Stimulated activated naive CD8-positive, alpha-beta T cell treated with anti-CD3 and anti-CD28 coated beads, Interleukin-15, amount 100 ng/mL, for 72 hours (primary cell): ENCODE measurements at regions not wholly inside any gene's neighbourhood (a gene's known extent, or its start where the extent isn't known, plus 50 kb on each side); places are given as distances from the start of the nearest gene placed in this dataset.

Source experiments
- ATAC-seq: fragments of 150-1000 bp; cut with Tn5 transposase; 2 replicates; pipeline ENCODE4 v1.10.0; 2021; ENCODE audit warnings: mild to moderate bottlenecking, moderate library complexity
- DNase-seq, 2 donors: peaks; one replicate each; pipeline ENCODE4 v3.0.0; 2021 to 2022
- H3K27ac Mint-ChIP-seq, 2 donors: one replicate each; pipeline ENCODE4 v1.8.0; 2022; ENCODE audit warnings: mild to moderate bottlenecking in 2 of 2, mixed read lengths in 2 of 2, moderate library complexity in 2 of 2
- H3K27me3 Mint-ChIP-seq: one replicate; pipeline ENCODE4 v1.8.0; 2022; ENCODE audit warnings: mixed read lengths
- H3K4me1 Mint-ChIP-seq: one replicate; pipeline ENCODE4 v1.8.0; 2022; ENCODE audit warnings: mild to moderate bottlenecking, mixed read lengths
- H3K4me3 Mint-ChIP-seq, 2 donors: one replicate each; pipeline ENCODE4 v1.8.0; 2022; ENCODE audit warnings: mild to moderate bottlenecking in 2 of 2, mixed read lengths in 2 of 2, moderate library complexity in 1 of 2
- H3K9me3 Mint-ChIP-seq, 2 donors: one replicate each; pipeline ENCODE4 v1.8.0; 2022; ENCODE audit warnings: mixed read lengths in 2 of 2

GRCh38 chr10:63884426-63884825, 363.2 kb downstream of the REEP3 start:
- Mint-ChIP-seq H3K27me3 (peaks cover 5% of the 10 kb centered on the region), H3K27ac (no peak overlapping the region), H3K4me1 (no peaks in the 10 kb centered on the region), H3K4me3 (no peak overlapping the region), H3K9me3 (no peaks in the 10 kb centered on the region)
- ATAC-seq: no peak
- no peak for DNase-seq

DNA sequence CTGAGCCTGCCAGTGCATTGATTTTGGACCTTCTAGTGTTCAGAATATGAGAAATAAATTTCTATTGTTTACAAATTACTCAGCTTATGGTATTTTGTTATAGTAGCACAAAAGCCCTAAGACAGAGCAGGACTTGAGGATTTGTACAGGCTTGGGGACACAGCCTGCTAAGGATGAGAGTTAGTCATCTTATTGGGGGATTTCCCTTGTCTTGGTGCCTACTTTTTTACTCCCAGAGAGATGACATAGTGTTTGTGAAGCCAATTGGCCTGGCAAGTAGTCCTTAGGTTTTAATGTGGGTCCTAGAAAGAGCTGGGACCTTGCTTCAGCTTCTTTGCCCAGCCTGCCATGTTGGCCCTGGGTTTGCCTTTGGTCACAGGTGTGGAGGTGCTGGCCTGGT, 364.0 kb downstream of the REEP3 start:
- H3K9me3 Mint-ChIP-seq: no peaks in the 10 kb centered on the region
- no peak overlapping the region for H3K4me3 Mint-ChIP-seq
- no peaks in the 10 kb centered on the region for H3K4me1 Mint-ChIP-seq
- DNase-seq: no peak
- no peak overlapping the region for H3K27ac Mint-ChIP-seq
- no peak for ATAC-seq
- no peaks in the 10 kb centered on the region for H3K27me3 Mint-ChIP-seq

- no peak overlapping the region for H3K27ac Mint-ChIP-seq
- DNase-seq: no peak
- no peaks in the 10 kb centered on the region for H3K4me1 Mint-ChIP-seq
Measured at GRCh38 chr10:63886281-63887022, 365.3 kb downstream of the REEP3 start.

DNA sequence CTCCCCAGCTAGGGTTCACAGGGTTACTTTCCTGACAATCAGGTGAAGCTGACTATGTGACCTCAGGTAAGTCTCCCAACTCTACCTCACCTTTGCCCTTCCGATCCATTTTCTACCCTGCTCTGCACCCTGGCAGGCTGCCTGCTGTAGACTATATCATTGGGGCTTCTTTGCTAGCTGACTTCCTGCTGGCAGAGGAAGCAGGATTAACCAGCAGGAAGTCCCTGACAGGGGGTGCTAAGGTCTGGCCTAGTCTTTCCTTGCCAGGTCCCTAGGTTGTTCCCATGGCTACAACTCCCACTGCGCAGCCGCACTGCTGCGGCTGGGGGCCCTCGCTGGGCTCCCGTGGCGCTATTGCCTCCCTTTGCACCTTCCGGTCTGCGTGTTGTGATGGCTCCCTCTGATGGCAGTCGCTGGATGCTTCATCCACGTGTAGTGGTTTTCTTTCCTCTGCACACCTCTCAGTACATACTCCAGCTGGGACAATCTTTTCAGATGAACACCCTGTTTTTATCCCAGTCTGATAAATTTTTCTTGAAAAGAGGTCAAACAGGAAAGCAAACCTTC, 365.9 kb downstream of the REEP3 start:
- H3K27ac Mint-ChIP-seq: no peak overlapping the region
- H3K9me3 Mint-ChIP-seq: no peaks in the 10 kb centered on the region
- no peak overlapping the region for H3K4me3 Mint-ChIP-seq
- no peak for ATAC-seq
- H3K27me3 Mint-ChIP-seq: no peaks in the 10 kb centered on the region
- H3K4me1 Mint-ChIP-seq: no peaks in the 10 kb centered on the region
- DNase-seq: no peak

More at GRCh38 chr10:63886281-63887022, 365.3 kb downstream of the REEP3 start:
- Mint-ChIP-seq H3K27me3 (no peaks in the 10 kb centered on the region), H3K9me3 (no peaks in the 10 kb centered on the region), H3K4me3 (no peak overlapping the region)
- ATAC-seq: no peak

DNA sequence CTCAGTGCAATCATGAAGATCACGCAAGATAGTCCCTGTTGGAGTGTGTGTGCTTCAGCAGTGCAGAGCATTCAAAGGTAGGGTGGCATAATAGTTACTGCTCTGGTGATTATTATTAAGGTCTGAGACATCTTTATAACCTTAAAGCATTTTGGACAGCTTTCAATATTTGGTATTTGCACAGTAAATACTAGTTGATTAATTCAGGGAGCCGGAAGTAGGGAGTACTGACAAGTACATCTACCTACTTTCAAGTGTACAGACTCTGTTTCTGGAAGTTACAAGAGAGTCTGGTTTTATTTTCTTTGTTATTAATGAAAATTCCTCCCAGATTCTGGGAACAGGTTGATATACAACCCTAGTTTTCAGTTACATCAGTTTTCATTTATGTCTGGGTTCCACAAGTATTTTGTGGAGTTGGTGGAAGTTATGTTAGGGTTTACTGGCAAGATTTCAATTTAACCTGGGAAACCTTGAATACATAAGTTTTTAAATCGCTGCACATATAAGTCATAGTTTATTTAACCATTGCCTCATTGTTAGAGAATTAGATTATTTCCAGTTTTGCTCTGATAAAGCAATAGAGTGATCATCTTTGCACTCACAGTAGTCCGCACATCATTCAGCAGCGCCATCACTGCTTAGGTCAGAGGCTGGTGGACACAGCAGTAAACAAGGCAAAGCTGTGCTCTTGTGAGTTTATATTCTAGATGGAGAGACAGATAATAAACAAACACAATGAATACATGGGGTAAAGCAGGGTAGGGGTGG, 366.6 kb downstream of the REEP3 start:
- no peak for DNase-seq
- Mint-ChIP-seq H3K27me3 (no peaks in the 10 kb centered on the region), H3K9me3 (no peaks in the 10 kb centered on the region), H3K4me3 (no peak overlapping the region), H3K27ac (no peak overlapping the region), H3K4me1 (no peaks in the 10 kb centered on the region)
- no peak for ATAC-seq

- H3K27me3 Mint-ChIP-seq: peaks cover 9% of the 10 kb centered on the region
- no peak overlapping the region for H3K27ac Mint-ChIP-seq
- no peak overlapping the region for H3K4me3 Mint-ChIP-seq
- no peaks in the 10 kb centered on the region for H3K4me1 Mint-ChIP-seq
- DNase-seq: no peak
- ATAC-seq: no peak
- no peaks in the 10 kb centered on the region for H3K9me3 Mint-ChIP-seq
Measured at GRCh38 chr10:63889803-63890202, 368.6 kb downstream of the REEP3 start.

DNA sequence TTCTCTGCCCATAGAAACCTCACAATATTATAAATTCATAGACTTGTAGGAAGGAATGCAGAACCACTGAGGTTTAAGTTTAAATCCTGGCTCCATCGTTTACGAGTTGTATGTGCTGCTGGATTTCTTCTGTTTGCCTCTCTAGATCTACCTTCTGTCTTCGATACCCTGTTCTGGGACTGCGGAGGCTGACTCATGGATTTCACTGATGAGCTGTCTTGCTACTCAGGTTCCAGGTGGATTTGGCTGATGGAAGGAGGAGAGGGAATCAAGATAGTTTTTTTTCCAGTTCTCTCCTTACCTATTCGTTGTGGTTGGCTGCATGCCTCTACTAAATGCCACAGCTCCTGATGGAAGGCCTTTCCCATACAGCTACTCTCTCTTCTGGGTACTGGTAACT, 375.8 kb downstream of the REEP3 start:
- ATAC-seq (no peak), DNase-seq (no peak)
- H3K4me3 Mint-ChIP-seq: no peak overlapping the region
- no peaks in the 10 kb centered on the region for H3K4me1 Mint-ChIP-seq
- H3K27me3 Mint-ChIP-seq: peaks cover 21% of the 10 kb centered on the region
- H3K27ac Mint-ChIP-seq: no peak overlapping the region
- no peaks in the 10 kb centered on the region for H3K9me3 Mint-ChIP-seq

DNA sequence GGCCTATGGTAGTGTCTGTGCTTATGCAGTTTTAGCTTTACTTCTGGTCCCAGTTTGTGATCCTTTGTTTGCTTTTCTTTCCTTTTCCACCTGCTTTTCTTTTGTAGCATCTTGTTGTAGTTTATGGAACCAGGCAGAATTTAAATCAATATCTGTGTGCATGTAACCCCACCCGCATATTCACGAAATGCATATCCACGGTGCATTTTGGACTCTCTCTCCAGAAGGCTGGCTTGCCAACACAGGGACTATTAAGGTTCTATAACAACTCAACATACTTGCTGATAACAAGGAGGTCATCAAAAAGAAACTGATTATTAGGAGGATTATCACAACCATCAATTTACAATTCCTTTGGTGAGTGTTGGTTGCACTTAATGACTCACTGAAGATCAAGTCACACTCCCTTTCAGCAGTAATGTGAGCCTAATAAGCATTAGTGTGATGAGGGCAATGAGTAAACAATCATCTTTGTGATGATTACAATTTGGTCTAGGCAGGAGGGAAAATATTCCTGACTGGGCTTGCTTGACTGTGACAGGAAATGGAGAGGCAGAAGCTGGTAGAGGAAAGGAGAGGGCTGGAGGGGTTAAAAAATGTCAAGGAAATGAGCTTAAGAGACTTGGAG, 378.6 kb downstream of the REEP3 start:
- Mint-ChIP-seq H3K27ac (no peak overlapping the region), H3K4me3 (no peak overlapping the region), H3K9me3 (no peaks in the 10 kb centered on the region), H3K4me1 (no peaks in the 10 kb centered on the region), H3K27me3 (peaks cover 12% of the 10 kb centered on the region)
- ATAC-seq (no peak), DNase-seq (no peak)

- ATAC-seq (no peak), DNase-seq (no peak)
- H3K4me3 Mint-ChIP-seq: no peak overlapping the region
- H3K4me1 Mint-ChIP-seq: no peaks in the 10 kb centered on the region
- H3K27ac Mint-ChIP-seq: no peak overlapping the region
- no peaks in the 10 kb centered on the region for H3K9me3 Mint-ChIP-seq
- peaks cover 8% of the 10 kb centered on the region for H3K27me3 Mint-ChIP-seq
Measured at GRCh38 chr10:63901228-63901627, 380.0 kb downstream of the REEP3 start.

GRCh38 chr10:63901881-63902280, 380.7 kb downstream of the REEP3 start:
- Mint-ChIP-seq H3K9me3 (no peaks in the 10 kb centered on the region), H3K4me3 (no peak overlapping the region)

GRCh38 chr10:63910806-63911205, 389.6 kb downstream of the REEP3 start:
- peaks cover 27% of the 10 kb centered on the region for H3K27me3 Mint-ChIP-seq
- DNase-seq: no peak
- H3K4me3 Mint-ChIP-seq: no peak overlapping the region
- no peaks in the 10 kb centered on the region for H3K9me3 Mint-ChIP-seq
- no peaks in the 10 kb centered on the region for H3K4me1 Mint-ChIP-seq
- no peak for ATAC-seq
- H3K27ac Mint-ChIP-seq: no peak overlapping the region

More at GRCh38 chr10:63901881-63902280, 380.7 kb downstream of the REEP3 start:
- peaks cover 11% of the 10 kb centered on the region for H3K27me3 Mint-ChIP-seq
- DNase-seq: no peak
- no peaks in the 10 kb centered on the region for H3K4me1 Mint-ChIP-seq
- no peak for ATAC-seq
- H3K27ac Mint-ChIP-seq: no peak overlapping the region

DNA sequence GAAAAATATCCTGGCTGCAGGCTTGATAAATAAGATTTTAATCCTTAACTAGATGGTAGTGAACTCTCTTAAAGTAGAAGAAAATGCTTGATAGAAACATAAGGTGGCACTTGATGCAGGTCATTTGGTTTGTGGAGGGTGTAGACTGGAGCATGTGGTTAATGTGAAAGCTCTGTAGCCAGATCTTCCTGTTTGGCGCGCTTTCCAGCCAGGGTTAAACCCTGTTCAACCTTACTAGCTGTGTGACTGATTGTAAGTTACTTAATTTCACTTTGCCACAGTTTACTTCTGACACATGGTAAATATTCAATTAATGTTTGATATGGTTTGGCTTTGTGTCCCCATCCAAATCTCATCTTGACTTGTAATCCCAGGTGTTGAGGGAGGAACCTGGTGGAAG, 394.0 kb downstream of the REEP3 start:
- ATAC-seq: no peak
- Mint-ChIP-seq H3K27ac (no peak overlapping the region), H3K27me3 (peaks cover 16% of the 10 kb centered on the region), H3K4me1 (no peaks in the 10 kb centered on the region), H3K9me3 (no peaks in the 10 kb centered on the region), H3K4me3 (no peak overlapping the region)
- DNase-seq: no peak

GRCh38 chr10:63917363-63917762, 396.2 kb downstream of the REEP3 start:
- DNase-seq: no peak
- H3K4me3 Mint-ChIP-seq: no peak overlapping the region
- H3K27me3 Mint-ChIP-seq: peaks cover 20% of the 10 kb centered on the region
- H3K9me3 Mint-ChIP-seq: no peaks in the 10 kb centered on the region
- no peak overlapping the region for H3K27ac Mint-ChIP-seq
- no peak for ATAC-seq
- H3K4me1 Mint-ChIP-seq: no peaks in the 10 kb centered on the region

- no peaks in the 10 kb centered on the region for H3K9me3 Mint-ChIP-seq
- no peaks in the 10 kb centered on the region for H3K4me1 Mint-ChIP-seq
- H3K27me3 Mint-ChIP-seq: peaks cover 25% of the 10 kb centered on the region
- no peak for ATAC-seq
- H3K27ac Mint-ChIP-seq: no peak overlapping the region
- no peak for DNase-seq
- no peak overlapping the region for H3K4me3 Mint-ChIP-seq
Measured at GRCh38 chr10:63919575-63920279, 398.5 kb downstream of the REEP3 start.

DNA sequence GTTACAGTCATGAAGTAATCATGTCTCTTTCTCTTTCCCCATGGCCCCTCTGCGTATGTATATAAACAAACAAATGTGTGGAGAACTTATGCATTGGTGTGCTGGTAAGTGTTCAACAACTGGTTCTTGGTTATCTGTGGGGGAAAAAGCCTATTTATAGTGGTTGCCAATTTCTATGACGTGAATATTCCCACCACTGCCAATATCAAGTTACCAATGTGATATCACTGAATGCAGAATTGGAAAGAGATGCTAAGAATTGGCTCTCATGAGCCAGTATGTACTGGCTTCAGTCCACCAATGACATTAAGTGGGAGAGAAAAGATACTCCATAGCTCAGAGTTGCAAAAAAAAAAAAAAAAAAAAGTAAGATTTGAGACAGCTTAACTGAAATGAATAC, 399.7 kb downstream of the REEP3 start:
- DNase-seq (no peak), ATAC-seq (no peak)
- Mint-ChIP-seq H3K4me1 (no peaks in the 10 kb centered on the region), H3K27ac (no peak overlapping the region), H3K4me3 (no peak overlapping the region), H3K9me3 (no peaks in the 10 kb centered on the region), H3K27me3 (peaks cover 25% of the 10 kb centered on the region)
